IPS-15b (cell line): ENCODE measurements at regions not wholly inside any gene's neighbourhood (a gene's known extent, or its start where the extent isn't known, plus 50 kb on each side); places are given as distances from the start of the nearest gene placed in this dataset.

Experiments
- H3K27me3 ChIP-seq: one replicate; pipeline ENCODE4 v1.6.1; 2013; ENCODE audit warnings: low read length; ENCODE audit not compliant: control insufficient read depth, insufficient read depth
- H3K36me3 ChIP-seq: one replicate; pipeline ENCODE4 v1.6.1; 2013; ENCODE audit warnings: low read length; ENCODE audit not compliant: control insufficient read depth, insufficient read depth
- H3K4me1 ChIP-seq: one replicate; pipeline ENCODE4 v1.6.1; 2013; ENCODE audit warnings: mild to moderate bottlenecking, low read length; ENCODE audit not compliant: control insufficient read depth, insufficient read depth
- H3K4me3 ChIP-seq: one replicate; pipeline ENCODE4 v1.5.1; 2013; ENCODE audit warnings: low read depth, low read length
- H3K9ac ChIP-seq: one replicate; pipeline ENCODE4 v1.6.1; 2013; ENCODE audit warnings: low read depth, mild to moderate bottlenecking, low read length
- H3K9me3 ChIP-seq: one replicate; pipeline ENCODE4 v1.6.1; 2013; ENCODE audit warnings: mild to moderate bottlenecking, low read length; ENCODE audit not compliant: control insufficient read depth, insufficient read depth

DNA sequence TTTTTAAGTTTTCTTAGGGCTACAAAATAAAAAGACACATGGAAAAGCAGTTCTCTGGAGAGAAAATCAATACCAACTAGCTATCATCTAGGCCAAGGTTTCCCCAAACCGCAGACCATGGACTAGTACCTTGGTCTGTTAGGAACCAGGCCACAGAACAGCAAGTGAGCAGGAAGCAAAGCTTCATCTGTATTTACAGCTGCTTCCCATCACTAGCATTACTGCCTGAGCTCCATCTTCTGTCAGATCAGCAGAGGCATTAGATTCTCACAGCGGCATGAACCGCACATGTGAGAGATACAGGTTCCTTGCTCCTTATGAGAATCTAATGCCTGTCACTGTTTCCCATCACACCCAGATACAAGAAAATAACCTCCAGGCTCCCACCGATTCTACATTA, 1907.6 kb upstream of the ACO1 start:
- Histone ChIP-seq H3K27me3 (no peaks in the 10 kb centered on the region), H3K4me1 (no peaks in the 10 kb centered on the region), H3K9ac (no peak overlapping the region), H3K9me3 (no peaks in the 10 kb centered on the region), H3K36me3 (no peaks in the 10 kb centered on the region), H3K4me3 (no peak overlapping the region)

DNA sequence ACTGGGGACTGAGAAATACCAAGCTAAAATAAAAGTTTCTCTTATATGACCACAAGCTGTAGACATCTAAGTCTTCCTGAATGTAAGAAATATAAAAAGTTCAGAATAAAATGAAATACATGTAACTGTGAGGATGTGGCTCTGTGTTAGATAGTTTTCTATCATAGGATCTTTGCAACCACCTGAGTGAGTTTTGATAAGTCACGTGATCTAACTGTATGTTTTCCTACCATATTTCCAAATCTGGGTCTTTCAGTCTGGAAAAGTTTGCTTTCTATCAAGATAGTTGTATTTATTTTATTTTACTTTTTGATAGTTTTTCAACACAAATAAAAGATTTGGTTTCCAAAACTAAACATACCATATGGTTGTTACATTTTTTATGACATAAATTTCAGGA, 1905.8 kb upstream of the ACO1 start:
- no peak overlapping the region for H3K4me3 ChIP-seq
- H3K4me1 ChIP-seq, result no peaks in the 10 kb centered on the region
- no peaks in the 10 kb centered on the region for H3K9me3 ChIP-seq
- H3K27me3 ChIP-seq, result no peaks in the 10 kb centered on the region
- no peaks in the 10 kb centered on the region for H3K36me3 ChIP-seq
- no peak overlapping the region for H3K9ac ChIP-seq

- Histone ChIP-seq H3K36me3 (no peaks in the 10 kb centered on the region), H3K27me3 (no peaks in the 10 kb centered on the region), H3K4me1 (no peaks in the 10 kb centered on the region), H3K9me3 (no peaks in the 10 kb centered on the region), H3K4me3 (no peak overlapping the region), H3K9ac (no peak overlapping the region)
These were observed 1901.9 kb upstream of the ACO1 start for GRCh38 chr9:30482499-30482898.

- Histone ChIP-seq H3K36me3 (no peaks in the 10 kb centered on the region), H3K27me3 (no peaks in the 10 kb centered on the region), H3K4me3 (no peak overlapping the region), H3K9ac (no peak overlapping the region), H3K4me1 (no peaks in the 10 kb centered on the region), H3K9me3 (no peaks in the 10 kb centered on the region)
These were observed 1899.8 kb upstream of the ACO1 start for GRCh38 chr9:30484690-30485089.

- Histone ChIP-seq H3K4me1 (no peaks in the 10 kb centered on the region), H3K9me3 (no peaks in the 10 kb centered on the region), H3K27me3 (no peaks in the 10 kb centered on the region), H3K4me3 (no peak overlapping the region), H3K9ac (no peak overlapping the region), H3K36me3 (no peaks in the 10 kb centered on the region)
These were observed 1879.9 kb upstream of the ACO1 start for GRCh38 chr9:30504502-30504905.

- Histone ChIP-seq H3K36me3 (no peaks in the 10 kb centered on the region), H3K4me1 (no peaks in the 10 kb centered on the region), H3K9ac (no peak overlapping the region), H3K9me3 (no peaks in the 10 kb centered on the region), H3K27me3 (no peaks in the 10 kb centered on the region), H3K4me3 (no peak overlapping the region)
These were observed 1879.1 kb upstream of the ACO1 start for GRCh38 chr9:30505311-30505710.

DNA sequence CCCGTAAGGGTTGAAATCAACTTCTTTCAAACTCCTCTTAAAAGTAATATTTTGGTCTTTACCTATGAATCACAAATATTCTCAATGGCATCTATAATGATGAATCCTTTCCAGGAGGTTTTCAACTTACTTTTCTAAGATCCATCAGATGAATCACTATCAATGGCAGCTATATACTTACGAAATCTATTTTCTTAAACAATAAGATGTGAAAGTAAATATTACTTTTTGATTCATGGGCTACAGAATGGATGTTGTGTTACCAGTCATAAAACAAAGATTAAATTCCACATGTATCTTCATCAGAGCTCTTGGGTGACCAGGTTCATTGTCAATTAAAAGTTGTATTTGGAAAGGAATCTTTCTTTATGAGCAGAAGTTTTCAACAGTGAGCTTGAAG, 1877.7 kb upstream of the ACO1 start:
- Histone ChIP-seq H3K4me1 (no peaks in the 10 kb centered on the region), H3K4me3 (no peak overlapping the region), H3K27me3 (no peaks in the 10 kb centered on the region), H3K9me3 (no peaks in the 10 kb centered on the region), H3K36me3 (no peaks in the 10 kb centered on the region), H3K9ac (no peak overlapping the region)

GRCh38 chr9:30507166-30507565, 1877.3 kb upstream of the ACO1 start:
- Histone ChIP-seq H3K27me3 (no peaks in the 10 kb centered on the region), H3K9me3 (no peaks in the 10 kb centered on the region), H3K4me3 (no peak overlapping the region), H3K9ac (no peak overlapping the region), H3K36me3 (no peaks in the 10 kb centered on the region), H3K4me1 (no peaks in the 10 kb centered on the region)

GRCh38 chr9:30511666-30512065, 1872.8 kb upstream of the ACO1 start:
- no peaks in the 10 kb centered on the region for H3K36me3 ChIP-seq
- H3K4me3 ChIP-seq, result no peak overlapping the region
- H3K4me1 ChIP-seq, result no peaks in the 10 kb centered on the region
- H3K9me3 ChIP-seq, result no peaks in the 10 kb centered on the region
- H3K9ac ChIP-seq, result no peak overlapping the region
- no peaks in the 10 kb centered on the region for H3K27me3 ChIP-seq

DNA sequence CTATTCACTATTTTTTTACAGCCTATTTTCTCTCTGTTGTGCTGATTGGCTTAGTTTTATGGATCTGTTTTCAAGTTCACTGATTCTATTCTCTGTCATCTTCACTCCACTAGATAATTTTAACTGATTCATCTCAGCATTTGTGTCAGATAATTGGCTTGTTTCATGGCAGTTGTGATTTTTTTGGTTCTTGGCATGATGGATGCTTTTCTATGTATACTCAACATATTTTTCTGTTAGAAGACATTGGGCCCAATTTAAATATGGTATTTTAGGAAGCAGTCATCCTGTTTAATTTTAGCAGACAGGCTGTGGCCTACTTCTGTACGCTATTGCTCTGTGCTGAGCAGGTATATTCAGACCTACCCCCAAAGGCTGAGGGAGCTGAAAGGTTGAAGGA, 1865.3 kb upstream of the ACO1 start:
- Histone ChIP-seq H3K27me3 (no peaks in the 10 kb centered on the region), H3K9me3 (no peaks in the 10 kb centered on the region), H3K36me3 (no peaks in the 10 kb centered on the region), H3K4me3 (no peak overlapping the region), H3K4me1 (no peaks in the 10 kb centered on the region), H3K9ac (no peak overlapping the region)

GRCh38 chr9:30519756-30520155, 1864.7 kb upstream of the ACO1 start:
- no peak overlapping the region for H3K9ac ChIP-seq
- no peaks in the 10 kb centered on the region for H3K27me3 ChIP-seq
- H3K36me3 ChIP-seq, result no peaks in the 10 kb centered on the region
- H3K9me3 ChIP-seq, result no peaks in the 10 kb centered on the region
- H3K4me3 ChIP-seq, result no peak overlapping the region
- no peaks in the 10 kb centered on the region for H3K4me1 ChIP-seq

GRCh38 chr9:30522061-30522460, 1862.4 kb upstream of the ACO1 start:
- Histone ChIP-seq H3K9me3 (no peaks in the 10 kb centered on the region), H3K4me3 (no peak overlapping the region), H3K4me1 (no peaks in the 10 kb centered on the region), H3K36me3 (no peaks in the 10 kb centered on the region), H3K27me3 (no peaks in the 10 kb centered on the region), H3K9ac (no peak overlapping the region)

DNA sequence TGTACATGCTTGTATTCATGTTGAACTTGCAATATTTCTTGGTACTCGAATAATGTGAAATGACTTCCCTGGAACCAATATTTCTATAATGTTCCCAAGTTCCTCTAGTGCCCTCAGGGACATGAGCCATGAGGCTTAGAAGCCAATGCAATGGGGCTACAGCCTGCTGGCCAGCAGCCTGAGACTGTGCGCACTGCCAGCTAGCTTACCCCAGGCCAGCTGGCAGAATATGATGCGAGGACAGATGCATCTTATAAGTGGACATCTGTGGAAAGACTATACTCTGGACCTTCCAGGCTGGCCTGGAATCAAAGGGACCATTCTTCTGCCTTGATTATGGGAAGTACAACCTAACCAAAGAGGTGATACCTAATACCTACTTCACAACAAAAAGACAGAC, 1862.0 kb upstream of the ACO1 start:
- H3K27me3 ChIP-seq, result no peaks in the 10 kb centered on the region

More for the DNA sequence above, 1862.0 kb upstream of the ACO1 start:
- H3K4me3 ChIP-seq, result no peak overlapping the region
- no peaks in the 10 kb centered on the region for H3K9me3 ChIP-seq
- H3K9ac ChIP-seq, result no peak overlapping the region
- no peaks in the 10 kb centered on the region for H3K4me1 ChIP-seq
- H3K36me3 ChIP-seq, result no peaks in the 10 kb centered on the region
